H1 (cell line): ENCODE measurements at regions not wholly inside any gene's neighbourhood (a gene's known extent, or its start where the extent isn't known, plus 50 kb on each side); places are given as distances from the start of the nearest gene placed in this dataset. TPM values are rescaled to one million over a fixed set of nuclear protein-coding genes. Genes with fewer than 3 reads are reported as not detected.

Experiments
- small RNA-seq: library from polyadenylated mRNA; stranded (forward); fragments of <200 nt; extraction: miRNeasy Mini kit (QIAGEN cat#:217004); gene quantifications from one replicate; pipeline ENCODE3, GENCODE V24; 2013; ENCODE audit not compliant: insufficient read depth

Small RNA genes lying in the stretch of these regions (small RNA-seq; reads per million reads assigned to genes)
- gene MTCO1P35 (not detected), gene MTND6P6 (not detected), gene RF00019 (not detected), gene RNU6-1308P (not detected)
